Neural progenitor cell (in vitro differentiated cells): ENCODE measurements at regions not wholly inside any gene's neighbourhood (a gene's known extent, or its start where the extent isn't known, plus 50 kb on each side); places are given as distances from the start of the nearest gene placed in this dataset.

Source experiments
- DNase-seq: peaks from one replicate; pipeline ENCODE4 v3.0.0-alpha.2; 2016; ENCODE audit warnings: low spot score
- H2AFZ ChIP-seq: fragments of 200-600 bp; sonication (generic); replicated peaks from 2 replicates; pipeline ENCODE4 v1.6.1; 2016; ENCODE audit warnings: antibody characterized with exemption
- H3F3A ChIP-seq: fragments of 200-600 bp; sonication (generic); 2 replicates; pipeline ENCODE4 v1.6.1; 2016; ENCODE audit warnings: antibody characterized with exemption, low read depth
- H3K27ac ChIP-seq: fragments of 200-600 bp; sonication (generic); 2 replicates; pipeline ENCODE4 v1.5.1; 2016; ENCODE audit warnings: mild to moderate bottlenecking
- H3K27me3 ChIP-seq: fragments of 200-600 bp; sonication (generic); 2 replicates; pipeline ENCODE4 v1.6.1; 2016; ENCODE audit warnings: mild to moderate bottlenecking, moderate library complexity
- H3K36me3 ChIP-seq: fragments of 200-600 bp; sonication (generic); 2 replicates; pipeline ENCODE4 v1.5.1; 2016
- H3K4me1 ChIP-seq: fragments of 200-600 bp; sonication (generic); 2 replicates; pipeline ENCODE4 v1.6.1; 2016; ENCODE audit warnings: mixed run types
- H3K4me2 ChIP-seq: fragments of 200-600 bp; sonication (generic); 2 replicates; pipeline ENCODE4 v1.6.1; 2016
- H3K4me3 ChIP-seq: fragments of 200-600 bp; sonication (generic); 2 replicates; pipeline ENCODE4 v1.5.1; 2016
- H3K79me2 ChIP-seq: fragments of 200-600 bp; sonication (generic); 2 replicates; pipeline ENCODE4 v1.6.1; 2016; ENCODE audit warnings: low read depth
- H3K9ac ChIP-seq: fragments of 200-600 bp; sonication (generic); 2 replicates; pipeline ENCODE4 v1.6.1; 2016
- H3K9me3 ChIP-seq: fragments of 200-600 bp; sonication (generic); 2 replicates; pipeline ENCODE4 v1.5.1; 2016; ENCODE audit warnings: low read depth
- H4K20me1 ChIP-seq: fragments of 200-600 bp; sonication (generic); 2 replicates; pipeline ENCODE4 v1.6.1; 2016; ENCODE audit warnings: low read depth
- H3K27ac Mint-ChIP-seq: 3 replicates; pipeline ENCODE4 v1.8.0; 2021; ENCODE audit warnings: mixed read lengths
- H3K27me3 Mint-ChIP-seq: 2 replicates; pipeline ENCODE4 v1.8.0; 2022; ENCODE audit warnings: low read depth, mild to moderate bottlenecking, inconsistent platforms, moderate library complexity, mixed read lengths; ENCODE audit not compliant: insufficient read depth
- H3K36me3 Mint-ChIP-seq: 3 replicates; pipeline ENCODE4 v1.8.0; 2021; ENCODE audit warnings: mixed read lengths
- H3K4me1 Mint-ChIP-seq: 3 replicates; pipeline ENCODE4 v1.8.0; 2021; ENCODE audit warnings: mixed read lengths
- H3K4me3 Mint-ChIP-seq: 3 replicates; pipeline ENCODE4 v1.8.0; 2021; ENCODE audit warnings: mild to moderate bottlenecking, moderate library complexity, mixed read lengths
- H3K9me3 Mint-ChIP-seq: 3 replicates; pipeline ENCODE4 v1.8.0; 2020; ENCODE audit warnings: mixed read lengths
- EZH2 ChIP-seq: fragments of 200-600 bp; sonication (generic); IDR thresholded peaks from 2 replicates; pipeline ENCODE4 v1.6.1; 2017; ENCODE audit warnings: antibody characterized with exemption, mild to moderate bottlenecking, moderate library complexity
- EZH2phosphoT487 ChIP-seq: fragments of 200-600 bp; sonication (generic); IDR thresholded peaks from 2 replicates; pipeline ENCODE4 v1.6.1; 2017; ENCODE audit warnings: antibody characterized with exemption
- TF ChIP-seq, protein P1 (sequence below): fragments of 200-600 bp; sonication (generic); IDR thresholded peaks from 2 replicates; pipeline ENCODE4 v1.5.1; 2017; ENCODE audit warnings: antibody characterized with exemption, mild to moderate bottlenecking

DNA sequence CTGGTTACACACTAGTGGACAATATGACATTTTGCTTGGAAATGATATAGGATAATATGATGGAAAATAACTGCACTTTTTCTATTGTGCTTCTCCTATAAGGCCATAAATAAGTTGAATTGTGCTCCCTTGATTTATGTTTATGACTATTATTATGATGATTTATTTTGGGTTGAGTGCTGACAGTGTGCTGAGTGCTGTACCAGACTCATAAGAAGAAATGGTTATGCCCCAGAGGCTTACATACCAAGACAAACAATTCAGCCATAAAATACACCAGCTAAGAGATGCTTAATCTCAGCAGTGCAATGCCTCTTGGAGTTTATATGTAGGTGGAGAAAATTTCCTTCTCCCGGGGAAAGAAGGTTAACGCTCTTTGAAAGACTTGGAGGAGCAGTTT is 199.8 kb upstream of the NOCT start:
- Mint-ChIP-seq H3K27me3 (peaks cover 4% of the 10 kb centered on the region), H3K4me3 (no peak overlapping the region), H3K27ac (no peak overlapping the region), H3K36me3 (no peaks in the 10 kb centered on the region), H3K9me3 (peaks cover 9% of the 10 kb centered on the region), H3K4me1 (no peaks in the 10 kb centered on the region)
- Histone ChIP-seq H4K20me1 (no peaks in the 10 kb centered on the region), H3K36me3 (no peaks in the 10 kb centered on the region), H3F3A (no peaks in the 10 kb centered on the region), H3K4me1 (no peaks in the 10 kb centered on the region), H3K4me3 (no peak overlapping the region), H2AFZ (no peak overlapping the region), H3K9ac (no peak overlapping the region), H3K27me3 (no peaks in the 10 kb centered on the region), H3K79me2 (no peaks in the 10 kb centered on the region), H3K27ac (no peak overlapping the region), H3K4me2 (no peak overlapping the region), H3K9me3 (no peaks in the 10 kb centered on the region)
- TF ChIP-seq EZH2phosphoT487 (no peak), EZH2 (no peak)
- TF ChIP-seq, protein P1, sequence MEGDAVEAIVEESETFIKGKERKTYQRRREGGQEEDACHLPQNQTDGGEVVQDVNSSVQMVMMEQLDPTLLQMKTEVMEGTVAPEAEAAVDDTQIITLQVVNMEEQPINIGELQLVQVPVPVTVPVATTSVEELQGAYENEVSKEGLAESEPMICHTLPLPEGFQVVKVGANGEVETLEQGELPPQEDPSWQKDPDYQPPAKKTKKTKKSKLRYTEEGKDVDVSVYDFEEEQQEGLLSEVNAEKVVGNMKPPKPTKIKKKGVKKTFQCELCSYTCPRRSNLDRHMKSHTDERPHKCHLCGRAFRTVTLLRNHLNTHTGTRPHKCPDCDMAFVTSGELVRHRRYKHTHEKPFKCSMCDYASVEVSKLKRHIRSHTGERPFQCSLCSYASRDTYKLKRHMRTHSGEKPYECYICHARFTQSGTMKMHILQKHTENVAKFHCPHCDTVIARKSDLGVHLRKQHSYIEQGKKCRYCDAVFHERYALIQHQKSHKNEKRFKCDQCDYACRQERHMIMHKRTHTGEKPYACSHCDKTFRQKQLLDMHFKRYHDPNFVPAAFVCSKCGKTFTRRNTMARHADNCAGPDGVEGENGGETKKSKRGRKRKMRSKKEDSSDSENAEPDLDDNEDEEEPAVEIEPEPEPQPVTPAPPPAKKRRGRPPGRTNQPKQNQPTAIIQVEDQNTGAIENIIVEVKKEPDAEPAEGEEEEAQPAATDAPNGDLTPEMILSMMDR: no peak
- DNase-seq: no peak

DNA sequence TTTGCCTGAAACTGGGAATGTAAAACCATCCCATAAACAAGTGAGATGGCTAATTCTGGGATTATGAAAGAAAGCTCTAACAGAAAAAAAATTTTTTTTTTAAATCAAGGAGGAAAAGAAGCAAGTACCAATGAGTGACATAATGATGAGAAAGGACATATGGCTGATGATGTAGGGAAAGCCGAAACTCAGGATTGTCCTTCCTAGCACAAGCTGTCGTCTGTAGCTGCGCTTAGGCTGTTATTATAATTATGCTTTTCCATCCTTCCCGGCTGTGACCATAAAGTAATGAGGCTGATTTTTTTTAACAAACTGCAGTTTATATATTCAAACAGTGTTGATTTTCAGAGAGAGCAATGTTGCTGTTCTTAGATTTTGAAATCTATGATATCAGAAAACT is 209.8 kb upstream of the NOCT start:
- no peaks in the 10 kb centered on the region for H4K20me1 ChIP-seq
- H3K9ac ChIP-seq: no peak overlapping the region
- H2AFZ ChIP-seq: no peak overlapping the region
- H3K4me1 ChIP-seq: peaks cover 8% of the 10 kb centered on the region
- H3K4me3 ChIP-seq: no peak overlapping the region
- H3K27ac Mint-ChIP-seq: no peak overlapping the region
- no peaks in the 10 kb centered on the region for H3K27me3 Mint-ChIP-seq
- no peaks in the 10 kb centered on the region for H3K9me3 ChIP-seq
- no peaks in the 10 kb centered on the region for H3F3A ChIP-seq
- H3K36me3 ChIP-seq: no peaks in the 10 kb centered on the region
- H3K27ac ChIP-seq: no peak overlapping the region
- H3K27me3 ChIP-seq: no peaks in the 10 kb centered on the region
- H3K36me3 Mint-ChIP-seq: no peaks in the 10 kb centered on the region
- DNase-seq: no peak
- no peaks in the 10 kb centered on the region for H3K79me2 ChIP-seq
- TF ChIP-seq EZH2phosphoT487 (no peak), EZH2 (no peak)
- TF ChIP-seq, protein P1: no peak
- no peak overlapping the region for H3K4me3 Mint-ChIP-seq
- H3K4me1 Mint-ChIP-seq: peaks cover 8% of the 10 kb centered on the region
- no peak overlapping the region for H3K4me2 ChIP-seq
- H3K9me3 Mint-ChIP-seq: no peaks in the 10 kb centered on the region

DNA sequence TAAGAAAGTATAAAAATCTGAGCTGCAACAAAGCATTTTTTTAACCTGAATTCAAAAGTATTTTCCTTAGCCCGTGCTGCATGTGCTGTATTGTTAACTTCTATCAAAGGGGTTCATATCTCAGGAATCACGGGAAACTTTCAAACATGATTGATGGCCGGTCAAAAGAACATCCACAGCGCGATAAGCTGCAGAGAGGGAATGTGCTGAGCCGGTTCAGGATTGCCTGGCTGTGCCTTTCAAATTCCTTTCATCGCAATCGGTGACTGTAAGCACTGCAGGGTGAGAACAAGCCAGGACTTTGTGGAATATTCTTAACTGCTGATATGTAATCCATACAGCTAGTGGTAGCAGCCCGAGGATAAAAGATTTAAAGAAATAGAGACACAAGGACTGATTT is 210.9 kb upstream of the NOCT start:
- Histone ChIP-seq H3F3A (no peaks in the 10 kb centered on the region), H3K27ac (no peak overlapping the region), H3K9me3 (no peaks in the 10 kb centered on the region), H3K4me3 (no peak overlapping the region), H3K36me3 (no peaks in the 10 kb centered on the region), H3K27me3 (no peaks in the 10 kb centered on the region), H3K9ac (no peak overlapping the region), H2AFZ (no peak overlapping the region), H3K79me2 (no peaks in the 10 kb centered on the region), H3K4me2 (peak overlapping the region; percentile 12), H3K4me1 (peaks cover 8% of the 10 kb centered on the region), H4K20me1 (no peaks in the 10 kb centered on the region)
- TF ChIP-seq EZH2: no peak
- TF ChIP-seq EZH2phosphoT487: no peak
- TF ChIP-seq, protein P1: no peak
- peak; percentile 54 for DNase-seq
- H3K27me3 Mint-ChIP-seq: no peaks in the 10 kb centered on the region
- H3K4me1 Mint-ChIP-seq: peaks cover 8% of the 10 kb centered on the region
- H3K27ac Mint-ChIP-seq: peak overlapping the region; percentile 31
- no peaks in the 10 kb centered on the region for H3K36me3 Mint-ChIP-seq
- H3K9me3 Mint-ChIP-seq: no peaks in the 10 kb centered on the region
- H3K4me3 Mint-ChIP-seq: no peak overlapping the region

DNA sequence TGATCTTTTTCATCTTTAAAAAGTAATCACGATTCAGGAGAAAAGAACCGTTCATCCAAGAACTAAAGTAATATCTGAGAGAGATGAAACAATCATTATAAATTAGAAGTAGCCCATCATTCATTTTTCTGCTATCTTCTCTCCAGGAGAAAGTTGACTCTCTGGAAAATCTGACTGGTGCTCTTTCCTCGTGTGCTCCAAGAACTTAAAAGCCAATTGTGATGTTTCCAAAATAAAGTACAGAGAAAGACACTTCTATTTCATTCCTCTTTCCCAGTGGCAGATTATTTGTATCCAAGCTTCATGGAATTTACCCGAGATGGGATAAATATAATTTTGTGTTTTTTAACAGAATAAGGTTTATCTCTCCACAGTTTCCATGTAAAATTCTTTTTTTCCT is 212.5 kb upstream of the NOCT start:
- Histone ChIP-seq H3K4me2 (no peak overlapping the region), H3K9ac (no peak overlapping the region), H4K20me1 (no peaks in the 10 kb centered on the region), H3K4me1 (peaks cover 8% of the 10 kb centered on the region), H2AFZ (no peak overlapping the region), H3K27ac (no peak overlapping the region), H3K79me2 (no peaks in the 10 kb centered on the region), H3K9me3 (no peaks in the 10 kb centered on the region), H3F3A (no peaks in the 10 kb centered on the region), H3K36me3 (no peaks in the 10 kb centered on the region), H3K27me3 (no peaks in the 10 kb centered on the region), H3K4me3 (no peak overlapping the region)
- Mint-ChIP-seq H3K27me3 (no peaks in the 10 kb centered on the region), H3K9me3 (no peaks in the 10 kb centered on the region), H3K27ac (no peak overlapping the region), H3K4me1 (peaks cover 8% of the 10 kb centered on the region), H3K4me3 (no peak overlapping the region), H3K36me3 (no peaks in the 10 kb centered on the region)
- DNase-seq: no peak
- TF ChIP-seq EZH2phosphoT487 (no peak), EZH2 (no peak)
- TF ChIP-seq, protein P1: no peak
